GM13976 (cell line): ENCODE measurements at regions not wholly inside any gene's neighbourhood (a gene's known extent, or its start where the extent isn't known, plus 50 kb on each side); places are given as distances from the start of the nearest gene placed in this dataset.

Experiments
- DNase-seq: peaks from one replicate; pipeline ENCODE4 v3.0.0; 2012; ENCODE audit warnings: low spot score
- in situ Hi-C: fragments of 300-500 bp; cut with MboI; formaldehyde crosslinking; loops from one replicate; pipeline ENCODE4 v1.12.0; 2022; ENCODE audit warnings: low sequenced_read_pairs, mixed read lengths, inconsistent platforms; ENCODE audit not compliant: unreplicated experiment
- TF ChIP-seq, protein P1 (sequence below): IDR thresholded peaks from 2 replicates; pipeline ENCODE4 v1.5.1; 2012; ENCODE audit warnings: borderline replicate concordance, mild to moderate bottlenecking; ENCODE audit not compliant: insufficient read depth; ENCODE audit errors: extremely low read depth, missing control alignments, control extremely low read depth

DNA sequence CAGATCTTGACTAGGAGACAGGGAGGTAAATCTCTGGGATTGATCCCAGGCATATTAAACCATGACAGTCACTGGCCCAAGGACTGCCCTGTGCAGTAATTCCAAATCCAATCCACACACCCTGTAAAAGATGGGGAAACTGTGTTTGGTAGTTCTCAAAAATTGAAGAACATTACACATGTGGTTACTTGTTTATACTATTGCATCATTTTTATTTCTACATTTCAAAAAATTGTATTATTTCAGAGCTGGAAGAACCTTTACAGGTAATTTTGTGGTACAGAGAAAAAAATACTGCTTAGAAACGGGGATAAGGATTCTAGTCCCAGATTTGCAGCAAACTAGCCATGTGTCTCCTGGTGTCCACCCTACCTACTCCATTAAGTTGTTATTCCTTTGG is 400.5 kb downstream of the LRIG3 start:
- TF ChIP-seq, protein P1, sequence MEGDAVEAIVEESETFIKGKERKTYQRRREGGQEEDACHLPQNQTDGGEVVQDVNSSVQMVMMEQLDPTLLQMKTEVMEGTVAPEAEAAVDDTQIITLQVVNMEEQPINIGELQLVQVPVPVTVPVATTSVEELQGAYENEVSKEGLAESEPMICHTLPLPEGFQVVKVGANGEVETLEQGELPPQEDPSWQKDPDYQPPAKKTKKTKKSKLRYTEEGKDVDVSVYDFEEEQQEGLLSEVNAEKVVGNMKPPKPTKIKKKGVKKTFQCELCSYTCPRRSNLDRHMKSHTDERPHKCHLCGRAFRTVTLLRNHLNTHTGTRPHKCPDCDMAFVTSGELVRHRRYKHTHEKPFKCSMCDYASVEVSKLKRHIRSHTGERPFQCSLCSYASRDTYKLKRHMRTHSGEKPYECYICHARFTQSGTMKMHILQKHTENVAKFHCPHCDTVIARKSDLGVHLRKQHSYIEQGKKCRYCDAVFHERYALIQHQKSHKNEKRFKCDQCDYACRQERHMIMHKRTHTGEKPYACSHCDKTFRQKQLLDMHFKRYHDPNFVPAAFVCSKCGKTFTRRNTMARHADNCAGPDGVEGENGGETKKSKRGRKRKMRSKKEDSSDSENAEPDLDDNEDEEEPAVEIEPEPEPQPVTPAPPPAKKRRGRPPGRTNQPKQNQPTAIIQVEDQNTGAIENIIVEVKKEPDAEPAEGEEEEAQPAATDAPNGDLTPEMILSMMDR: no peak
- in situ Hi-C loops: no loop called here

DNA sequence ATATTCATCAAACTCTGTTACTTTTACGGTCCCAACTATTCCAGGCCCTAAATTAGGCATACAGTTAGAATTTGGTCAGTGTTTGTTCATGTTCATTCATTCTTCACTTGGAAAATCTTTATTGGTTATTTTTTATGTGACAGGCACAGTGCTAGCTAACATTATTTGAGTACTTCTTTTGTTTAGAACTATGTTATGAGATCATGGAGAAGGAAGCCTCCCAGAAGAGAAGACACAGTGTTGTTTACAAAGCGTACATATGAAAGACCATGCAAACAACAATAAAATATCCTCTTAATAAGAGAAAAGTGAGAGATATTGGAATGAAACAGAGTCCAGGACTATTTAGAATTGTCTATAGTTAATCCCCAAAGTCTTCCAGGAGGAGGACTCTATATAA is 399.2 kb downstream of the LRIG3 start:
- in situ Hi-C loops: no loop called here

More for the DNA sequence above, 400.5 kb downstream of the LRIG3 start:
- DNase-seq: no peak

DNA sequence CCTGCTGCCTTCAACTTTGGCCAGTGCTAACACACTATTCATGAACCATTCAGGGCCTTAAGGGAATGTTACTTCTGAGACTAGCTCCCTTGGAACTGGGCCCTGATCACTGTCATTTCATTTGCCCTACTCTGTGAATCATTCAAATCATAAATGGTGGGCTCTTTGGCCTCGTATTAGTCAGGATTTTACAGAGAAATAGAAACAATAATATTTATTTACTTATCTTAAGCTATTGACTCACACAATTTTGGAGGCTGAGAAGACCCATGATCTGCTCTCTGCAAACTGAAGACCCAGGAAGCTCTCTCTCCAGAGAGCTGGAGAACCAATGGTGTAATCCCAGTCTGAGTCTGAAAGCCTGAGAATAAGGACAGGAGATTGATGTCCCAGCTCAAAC is 398.5 kb downstream of the LRIG3 start:
- no peak for DNase-seq
- TF ChIP-seq, protein P1: no peak
- in situ Hi-C loops: no loop called here

More for the DNA sequence above, 399.2 kb downstream of the LRIG3 start:
- TF ChIP-seq, protein P1: no peak
- no peak for DNase-seq

DNA sequence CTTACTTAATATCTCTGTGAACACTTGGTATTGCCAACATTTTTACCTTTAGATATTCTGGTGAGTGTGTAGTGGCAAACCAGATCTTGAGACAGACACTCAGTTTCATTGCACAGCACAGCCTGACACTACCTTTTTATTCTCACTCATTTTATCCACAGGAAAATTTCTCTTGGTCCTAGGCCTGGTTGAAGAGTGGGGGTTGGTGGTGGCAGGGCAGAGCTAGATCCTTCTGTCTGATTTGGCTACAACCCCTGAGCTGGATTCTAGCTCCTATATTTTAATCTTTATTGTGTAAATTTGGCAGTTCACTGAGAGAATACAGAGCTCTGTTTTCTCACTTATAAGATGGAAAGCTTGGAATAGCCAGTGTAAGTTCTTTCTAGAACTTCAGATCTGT is 396.9 kb downstream of the LRIG3 start:
- TF ChIP-seq, protein P1: no peak

DNA sequence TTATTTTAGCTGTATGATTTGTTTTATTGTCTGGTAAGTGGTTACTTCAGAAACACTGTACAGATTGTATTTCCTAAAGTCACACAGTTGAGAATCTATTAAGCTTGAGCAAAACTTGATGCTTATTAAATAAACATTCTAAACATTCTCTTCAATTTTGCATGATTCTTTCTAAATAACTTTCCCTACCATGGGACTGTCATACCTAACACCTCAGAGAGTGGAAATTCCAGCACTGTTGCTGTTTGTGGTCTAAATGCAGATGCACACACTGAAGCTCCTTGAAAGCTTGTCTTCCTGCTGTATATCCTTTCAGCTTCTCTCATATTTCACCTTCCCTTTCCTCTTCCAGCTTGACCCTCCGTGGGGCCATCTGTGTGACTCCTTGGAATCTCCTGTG is 392.0 kb downstream of the LRIG3 start:
- in situ Hi-C loops: no loop called here
- TF ChIP-seq, protein P1: no peak
- DNase-seq: no peak

More for the DNA sequence above, 396.9 kb downstream of the LRIG3 start:
- in situ Hi-C loops: no loop called here
- no peak for DNase-seq

DNA sequence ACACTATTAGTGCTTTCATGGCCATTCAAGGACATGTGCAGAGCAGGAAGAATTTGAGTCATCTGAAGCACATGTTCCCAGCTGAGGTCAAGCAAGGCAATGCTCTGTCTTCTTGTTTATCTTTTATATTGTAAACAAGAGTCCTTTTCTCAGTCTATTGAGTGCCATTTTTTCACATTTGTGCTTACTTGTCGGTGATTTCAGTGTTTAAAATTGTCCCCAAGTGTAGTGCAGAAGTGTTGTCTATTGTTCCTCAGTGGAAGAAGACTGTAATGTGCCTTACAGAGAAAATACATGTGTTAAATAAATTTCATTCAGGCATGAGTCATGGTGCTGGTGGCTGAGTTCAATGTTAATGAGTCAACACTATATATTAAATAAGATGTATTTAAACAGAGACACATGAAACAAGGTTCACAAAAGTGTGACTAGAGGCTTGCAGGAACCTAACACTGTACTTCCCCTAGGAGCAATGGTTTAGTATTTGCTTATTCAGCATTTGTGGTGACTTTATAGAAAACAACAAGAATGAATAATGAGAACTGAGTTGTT is 391.1 kb downstream of the LRIG3 start:
- no peak for DNase-seq

More for the DNA sequence above, 391.1 kb downstream of the LRIG3 start:
- TF ChIP-seq, protein P1: no peak
- in situ Hi-C loops: no loop called here
